GF-D8 (cell line): ENCODE measurements at regions not wholly inside any gene's neighbourhood (a gene's known extent, or its start where the extent isn't known, plus 50 kb on each side); places are given as distances from the start of the nearest gene placed in this dataset.

Source experiments
- DNase-seq: peaks from one replicate; lab custom pipeline; 2025; lab: John Stamatoyannopoulos, UW

DNA sequence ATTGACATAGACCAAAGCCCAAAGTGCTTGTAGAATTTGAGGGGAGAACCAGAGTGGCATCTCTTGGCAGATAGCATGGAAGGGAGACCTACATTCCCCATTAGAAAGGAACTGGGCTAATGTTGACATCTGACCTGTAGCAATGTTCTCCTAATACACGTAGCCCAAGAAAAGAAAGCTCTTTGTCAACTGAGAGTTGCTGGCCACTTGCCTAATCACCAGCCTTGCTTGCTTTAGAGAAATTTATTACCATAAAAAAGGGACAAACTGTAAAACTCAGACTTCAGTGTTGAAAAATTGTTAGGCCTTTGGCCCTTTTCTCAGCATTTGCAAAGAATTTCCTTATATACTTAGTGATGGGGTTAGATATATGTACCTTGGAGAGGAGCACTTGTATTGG, 777.5 kb downstream of the MAFB start:
- no peak for DNase-seq

DNA sequence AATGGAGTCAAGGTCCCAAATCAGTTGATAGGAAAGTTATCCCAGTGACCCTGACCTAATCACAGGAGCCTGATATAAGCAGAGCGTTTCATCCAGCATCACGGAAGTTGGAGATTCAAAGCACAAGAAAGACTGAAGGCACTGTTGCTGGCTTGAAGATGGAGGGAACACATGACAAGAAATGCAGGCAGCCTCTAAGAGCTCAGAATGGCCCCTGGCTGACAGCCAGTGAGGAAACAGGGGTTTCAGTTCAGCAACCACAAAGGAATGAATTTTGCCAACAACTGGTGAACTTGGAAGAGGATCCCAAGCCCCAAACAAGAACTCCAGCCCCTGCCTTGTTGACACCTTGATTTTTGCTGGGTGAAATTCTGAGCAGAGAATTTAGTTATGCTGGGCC, 778.5 kb downstream of the MAFB start:
- no peak for DNase-seq

GRCh38 chr20:39909447-39909846, 779.6 kb downstream of the MAFB start:
- DNase-seq = no peak

- DNase-seq = no peak
Measured at GRCh38 chr20:39904476-39905112, 784.4 kb downstream of the MAFB start.

DNA sequence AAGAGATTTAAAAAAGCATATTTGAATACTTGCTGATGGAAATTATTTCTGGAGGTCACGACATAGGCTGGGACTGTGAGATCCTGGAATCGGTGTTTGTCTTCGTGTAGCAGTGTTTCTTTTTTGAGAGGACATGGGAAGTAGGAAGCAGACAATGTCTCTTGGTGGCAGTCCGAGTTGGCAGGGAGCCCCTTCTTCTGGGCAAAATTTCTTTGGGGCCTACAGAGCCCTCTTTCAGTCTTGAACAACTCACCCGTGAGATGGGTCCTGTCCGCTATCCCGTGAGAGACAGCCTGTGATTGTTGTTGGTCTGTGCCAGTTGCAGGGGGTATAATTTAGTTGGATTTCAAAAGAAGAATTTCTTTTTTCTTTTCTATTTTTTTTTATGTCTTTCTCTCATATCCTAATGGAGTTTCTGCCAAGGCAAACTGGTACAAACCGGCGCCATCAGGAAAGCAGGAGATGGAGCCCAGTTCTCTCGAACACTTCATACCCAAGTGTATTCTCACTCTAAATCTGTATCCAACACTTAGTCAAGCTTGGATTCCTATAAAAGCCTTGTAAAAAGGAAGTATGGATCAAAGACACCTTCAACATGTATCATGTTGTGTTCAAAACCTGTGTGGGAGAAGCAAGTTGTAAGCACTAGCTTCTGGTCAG, 785.1 kb downstream of the MAFB start:
- no peak for DNase-seq

- no peak for DNase-seq
Measured at GRCh38 chr20:39899881-39900280, 789.2 kb downstream of the MAFB start.

- no peak for DNase-seq
Measured at GRCh38 chr20:39898467-39898852, 790.6 kb downstream of the MAFB start.

GRCh38 chr20:39897781-39898466, 791.1 kb downstream of the MAFB start:
- DNase-seq = no peak

DNA sequence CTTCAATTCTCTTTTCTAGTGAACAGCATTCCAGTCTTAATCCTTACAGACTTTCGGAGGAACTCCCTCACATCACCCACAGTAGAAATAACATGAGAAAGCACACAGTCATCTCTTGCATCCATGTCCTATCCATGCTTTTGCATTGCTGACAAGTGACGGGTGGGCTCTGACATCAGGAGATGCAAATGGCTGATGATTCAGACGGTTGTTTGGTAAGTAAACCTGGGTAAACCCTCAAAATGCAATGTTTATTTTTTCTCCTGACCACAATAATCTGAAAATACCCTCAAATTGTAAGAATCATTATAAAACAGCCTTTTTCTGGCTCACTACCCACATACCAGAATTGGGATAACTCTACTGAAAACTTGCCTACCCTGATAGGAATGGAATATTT, 792.0 kb downstream of the MAFB start:
- DNase-seq = no peak

GRCh38 chr20:39894067-39894466, 795.0 kb downstream of the MAFB start:
- DNase-seq = no peak

GRCh38 chr20:39893003-39893685, 795.9 kb downstream of the MAFB start:
- DNase-seq = no peak

GRCh38 chr20:39890697-39891096, 798.3 kb downstream of the MAFB start:
- no peak for DNase-seq

GRCh38 chr20:39888310-39888709, 800.7 kb downstream of the MAFB start:
- no peak for DNase-seq

DNA sequence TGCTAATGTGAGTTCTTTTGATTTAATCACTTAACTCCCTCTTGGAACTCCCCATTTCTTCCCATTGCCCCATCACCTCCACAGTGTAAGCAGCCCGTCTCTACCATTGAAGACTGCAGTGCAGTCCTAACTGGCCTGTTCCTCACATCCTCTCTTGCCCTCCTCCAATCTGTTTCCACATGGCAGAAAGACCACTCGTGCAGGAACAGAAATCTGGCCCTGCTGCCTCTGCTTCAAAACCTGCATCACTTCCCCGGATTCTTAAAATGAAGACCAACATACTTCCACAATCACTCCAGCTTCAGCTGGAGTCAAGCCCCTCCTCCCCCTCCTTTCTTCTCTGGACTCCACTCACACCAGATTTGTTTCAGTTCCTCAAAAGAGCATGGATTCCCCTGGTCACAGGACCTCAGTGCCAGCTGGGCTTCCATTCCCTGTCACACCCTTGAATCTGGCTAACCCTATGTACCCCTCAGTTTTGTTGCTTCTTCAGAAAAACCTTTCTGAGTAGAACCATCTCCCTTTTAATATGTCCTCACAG, 802.3 kb downstream of the MAFB start:
- no peak for DNase-seq

DNA sequence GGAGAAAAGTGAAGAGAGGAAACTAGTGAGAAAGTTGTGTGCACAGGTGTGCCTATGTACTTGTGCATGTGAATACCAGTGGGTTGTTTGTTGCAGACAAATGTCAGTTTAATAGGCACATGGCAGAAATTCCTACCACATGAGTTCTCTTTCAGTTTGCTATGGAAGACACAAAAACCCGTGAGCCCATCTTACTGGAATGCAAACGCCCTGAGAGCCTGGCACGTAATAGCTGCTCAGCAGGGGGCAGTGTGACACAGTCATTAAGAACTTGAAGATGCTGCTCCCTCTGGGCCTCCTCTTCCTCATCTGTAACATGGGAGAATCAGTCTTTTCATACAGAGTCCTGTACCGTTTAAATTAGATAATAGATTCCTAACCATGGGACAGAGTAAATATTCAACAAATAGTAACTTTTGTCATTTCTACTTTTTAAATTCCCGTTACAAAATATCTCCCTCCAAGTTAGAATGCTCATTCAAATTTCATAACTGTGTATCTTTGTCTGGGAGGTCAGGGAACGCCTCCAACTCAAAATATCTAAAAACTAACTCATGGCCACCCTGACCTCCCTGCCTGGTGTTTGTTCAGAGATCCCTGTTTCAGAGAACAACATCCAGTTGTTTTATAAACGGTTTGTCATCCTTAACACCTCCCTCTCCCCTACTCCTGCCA, 802.9 kb downstream of the MAFB start:
- no peak for DNase-seq

DNA sequence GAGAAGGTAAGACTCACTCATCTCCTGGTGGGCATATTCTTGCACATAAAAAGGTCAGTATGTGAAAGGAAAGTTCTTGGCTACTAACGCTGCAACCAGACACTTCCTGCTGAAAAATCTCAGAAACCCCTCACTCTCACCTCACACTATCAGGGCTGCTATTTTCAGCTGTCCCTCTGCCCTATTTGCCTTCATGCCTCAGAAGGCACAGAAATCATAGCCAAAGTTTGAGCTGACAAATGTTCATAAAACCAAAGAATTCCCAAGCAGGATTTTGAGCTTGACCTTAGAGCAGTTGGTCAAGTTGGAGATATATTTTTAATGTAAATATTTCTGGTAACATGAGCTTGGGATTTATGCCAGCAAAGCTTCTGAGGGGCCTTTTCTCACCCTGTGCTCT, 806.2 kb downstream of the MAFB start:
- DNase-seq = no peak

DNA sequence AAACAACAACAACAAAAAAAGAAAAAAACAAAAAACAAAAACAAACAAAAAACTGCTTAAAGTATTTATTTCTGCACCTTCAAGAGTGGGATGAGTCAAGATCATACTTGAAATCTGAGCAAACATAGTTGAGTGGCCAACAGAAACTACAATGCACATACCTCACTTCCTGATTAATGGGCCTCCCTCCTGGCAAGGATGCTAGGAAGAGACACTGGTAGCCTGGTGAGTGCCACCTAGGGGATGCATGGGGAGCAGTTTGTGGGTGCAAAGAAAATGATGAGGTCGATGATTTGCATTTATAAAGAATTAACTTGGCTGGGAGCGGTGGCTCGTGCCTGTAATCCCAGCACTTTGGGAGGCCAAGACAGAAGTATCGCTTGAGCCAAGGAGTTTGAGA, 808.1 kb downstream of the MAFB start:
- DNase-seq = no peak

DNA sequence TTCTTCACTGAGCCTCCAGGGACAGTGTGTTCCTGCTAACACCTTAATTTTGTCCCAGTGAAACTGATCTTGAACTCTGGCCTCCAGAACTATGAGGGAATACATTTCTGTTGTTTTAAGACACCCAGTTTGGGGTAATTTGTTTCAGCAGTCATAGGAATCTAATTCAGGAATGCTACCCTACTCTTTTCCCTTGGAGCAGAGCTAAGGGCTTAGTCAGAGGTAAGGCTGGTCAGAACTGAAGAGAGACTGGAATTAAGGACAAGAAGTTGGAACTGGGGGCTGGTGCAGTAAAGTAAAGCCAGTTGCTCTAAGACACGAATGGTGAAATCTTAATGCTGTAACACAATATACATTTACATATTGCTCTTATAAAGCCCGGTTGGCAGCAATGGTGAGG, 809.7 kb downstream of the MAFB start:
- DNase-seq = no peak

GRCh38 chr20:39878809-39879208, 810.2 kb downstream of the MAFB start:
- DNase-seq = no peak

GRCh38 chr20:39878320-39878719, 810.7 kb downstream of the MAFB start:
- no peak for DNase-seq

- DNase-seq = no peak
Measured at GRCh38 chr20:39877788-39878187, 811.2 kb downstream of the MAFB start.

GRCh38 chr20:39876976-39877635, 811.9 kb downstream of the MAFB start:
- DNase-seq = no peak
